ENCODE measurements at regions not wholly inside any gene's neighbourhood (a gene's known extent, or its start where the extent isn't known, plus 50 kb on each side); places are given as distances from the start of the nearest gene placed in this dataset.

DNA sequence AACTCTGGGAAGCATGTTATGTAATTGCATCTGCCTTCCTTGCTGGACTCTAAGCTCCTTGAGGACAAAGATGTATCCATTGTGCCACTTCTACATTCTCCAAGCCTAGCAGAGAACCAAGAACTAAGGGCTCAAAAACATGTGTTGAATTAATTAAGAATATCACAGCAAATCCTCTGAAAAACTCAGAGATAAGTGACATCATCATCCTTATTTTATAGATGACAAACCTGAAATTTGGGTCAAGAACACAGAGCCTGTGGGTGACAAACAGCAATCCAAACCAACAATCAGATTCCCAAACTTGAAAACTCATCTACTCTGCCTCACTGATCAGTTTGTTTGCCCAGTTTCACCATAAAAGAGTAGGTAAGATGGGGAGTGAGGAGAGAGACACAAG is 503.6 kb upstream of the LRRN3 start:
- TF ChIP-seq, protein P1, sequence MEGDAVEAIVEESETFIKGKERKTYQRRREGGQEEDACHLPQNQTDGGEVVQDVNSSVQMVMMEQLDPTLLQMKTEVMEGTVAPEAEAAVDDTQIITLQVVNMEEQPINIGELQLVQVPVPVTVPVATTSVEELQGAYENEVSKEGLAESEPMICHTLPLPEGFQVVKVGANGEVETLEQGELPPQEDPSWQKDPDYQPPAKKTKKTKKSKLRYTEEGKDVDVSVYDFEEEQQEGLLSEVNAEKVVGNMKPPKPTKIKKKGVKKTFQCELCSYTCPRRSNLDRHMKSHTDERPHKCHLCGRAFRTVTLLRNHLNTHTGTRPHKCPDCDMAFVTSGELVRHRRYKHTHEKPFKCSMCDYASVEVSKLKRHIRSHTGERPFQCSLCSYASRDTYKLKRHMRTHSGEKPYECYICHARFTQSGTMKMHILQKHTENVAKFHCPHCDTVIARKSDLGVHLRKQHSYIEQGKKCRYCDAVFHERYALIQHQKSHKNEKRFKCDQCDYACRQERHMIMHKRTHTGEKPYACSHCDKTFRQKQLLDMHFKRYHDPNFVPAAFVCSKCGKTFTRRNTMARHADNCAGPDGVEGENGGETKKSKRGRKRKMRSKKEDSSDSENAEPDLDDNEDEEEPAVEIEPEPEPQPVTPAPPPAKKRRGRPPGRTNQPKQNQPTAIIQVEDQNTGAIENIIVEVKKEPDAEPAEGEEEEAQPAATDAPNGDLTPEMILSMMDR (IDR thresholded peaks at IDR 0.05), result no peak
- TF ChIP-seq POLR2A (IDR thresholded peaks at IDR 0.05), result no peak
- no peak for TF ChIP-seq POLR2AphosphoS5 (IDR thresholded peaks at IDR 0.05)
